ENCODE measurements at regions not wholly inside any gene's neighbourhood (a gene's known extent, or its start where the extent isn't known, plus 50 kb on each side); places are given as distances from the start of the nearest gene placed in this dataset.

DNA sequence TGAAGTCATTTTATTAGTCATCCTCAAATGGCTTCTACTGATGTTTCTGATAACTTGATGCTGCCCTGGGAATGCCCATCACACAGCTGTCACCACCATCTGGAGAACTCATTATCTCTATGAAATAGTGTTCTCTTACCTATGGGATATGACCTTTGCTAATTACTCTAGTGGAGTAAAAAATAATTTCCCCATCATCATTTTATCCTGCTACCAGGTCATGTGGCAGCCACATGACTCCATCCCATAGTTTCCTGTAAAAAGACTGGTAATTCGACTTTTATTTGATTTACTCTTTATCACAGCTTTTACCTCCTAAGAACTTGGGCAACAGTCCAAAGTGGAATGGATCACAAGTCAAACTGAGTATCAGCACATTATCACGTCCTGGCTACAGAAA lies 76.1 kb upstream of the USP25 start:
- DNase-seq, result peak in 1 of 3 donors; percentile 7
- Histone ChIP-seq H3K27ac (ENCODE audit: low read depth in 1 of 2, low read length in 1 of 2) (no peak overlapping the region), H3K36me3 (ENCODE audit: control insufficient read depth in 4 of 4, insufficient read depth in 4 of 4, low read length in 4 of 4) (no peaks in the 10 kb centered on the region), H3K27me3 (ENCODE audit: control insufficient read depth in 3 of 3, insufficient read depth in 3 of 3, low read length in 2 of 3) (no peaks in the 10 kb centered on the region), H3K9ac (ENCODE audit: insufficient read depth in 1 of 2, low read length in 2 of 2) (no peak overlapping the region), H3K9me3 (ENCODE audit: control insufficient read depth in 4 of 4, insufficient read depth in 3 of 4, low read length in 3 of 4) (no peaks in the 10 kb centered on the region), H3K4me3 (no peak overlapping the region), H3K4me1 (ENCODE audit: control insufficient read depth in 5 of 5, insufficient read depth in 5 of 5, low read length in 5 of 5) (no peaks in the 10 kb centered on the region)
- TF ChIP-seq, protein P1, sequence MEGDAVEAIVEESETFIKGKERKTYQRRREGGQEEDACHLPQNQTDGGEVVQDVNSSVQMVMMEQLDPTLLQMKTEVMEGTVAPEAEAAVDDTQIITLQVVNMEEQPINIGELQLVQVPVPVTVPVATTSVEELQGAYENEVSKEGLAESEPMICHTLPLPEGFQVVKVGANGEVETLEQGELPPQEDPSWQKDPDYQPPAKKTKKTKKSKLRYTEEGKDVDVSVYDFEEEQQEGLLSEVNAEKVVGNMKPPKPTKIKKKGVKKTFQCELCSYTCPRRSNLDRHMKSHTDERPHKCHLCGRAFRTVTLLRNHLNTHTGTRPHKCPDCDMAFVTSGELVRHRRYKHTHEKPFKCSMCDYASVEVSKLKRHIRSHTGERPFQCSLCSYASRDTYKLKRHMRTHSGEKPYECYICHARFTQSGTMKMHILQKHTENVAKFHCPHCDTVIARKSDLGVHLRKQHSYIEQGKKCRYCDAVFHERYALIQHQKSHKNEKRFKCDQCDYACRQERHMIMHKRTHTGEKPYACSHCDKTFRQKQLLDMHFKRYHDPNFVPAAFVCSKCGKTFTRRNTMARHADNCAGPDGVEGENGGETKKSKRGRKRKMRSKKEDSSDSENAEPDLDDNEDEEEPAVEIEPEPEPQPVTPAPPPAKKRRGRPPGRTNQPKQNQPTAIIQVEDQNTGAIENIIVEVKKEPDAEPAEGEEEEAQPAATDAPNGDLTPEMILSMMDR (IDR thresholded peaks at IDR 0.05; ENCODE audit: control extremely low read depth, extremely low read depth), result no peak
- no peak for ATAC-seq (ENCODE audit: insufficient read depth, low FRiP score)
- 53 to 71% methylated on average over 2 of the region's 2 CpGs for WGBS, 2 donors

DNA sequence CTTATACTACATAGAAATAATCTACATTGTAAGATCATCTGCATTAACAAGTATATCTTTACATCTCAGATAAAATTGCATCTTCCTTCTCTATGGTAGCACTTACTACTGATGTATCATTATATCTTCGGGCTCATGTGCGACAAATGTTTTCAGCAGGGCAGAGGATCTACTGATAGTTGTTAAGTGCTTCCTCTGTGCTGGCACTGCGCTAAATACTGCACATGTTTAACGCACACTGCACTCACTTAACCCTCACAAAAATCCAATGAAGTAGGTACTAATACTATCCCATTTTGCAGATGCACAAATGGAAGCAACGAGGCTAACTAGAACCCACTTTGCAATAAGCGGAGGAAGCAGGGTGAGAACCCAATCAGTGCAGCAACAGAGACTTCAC lies 75.6 kb upstream of the USP25 start:
- TF ChIP-seq, protein P1 (IDR thresholded peaks at IDR 0.05; ENCODE audit: control extremely low read depth, extremely low read depth), result no peak
- H3K4me3 ChIP-seq, result no peak overlapping the region
- DNase-seq, result no peak
- H3K27me3 ChIP-seq (ENCODE audit: control insufficient read depth in 3 of 3, insufficient read depth in 3 of 3, low read length in 2 of 3), result no peaks in the 10 kb centered on the region
- H3K4me1 ChIP-seq (ENCODE audit: control insufficient read depth in 5 of 5, insufficient read depth in 5 of 5, low read length in 5 of 5), result no peaks in the 10 kb centered on the region
- 97% methylated on average over 6 of the region's 6 CpGs for WGBS, 2 donors
- ATAC-seq (ENCODE audit: insufficient read depth, low FRiP score), result no peak
- H3K9ac ChIP-seq (ENCODE audit: insufficient read depth in 1 of 2, low read length in 2 of 2), result no peak overlapping the region
- H3K36me3 ChIP-seq (ENCODE audit: control insufficient read depth in 4 of 4, insufficient read depth in 4 of 4, low read length in 4 of 4), result no peaks in the 10 kb centered on the region
- no peaks in the 10 kb centered on the region for H3K9me3 ChIP-seq (ENCODE audit: control insufficient read depth in 4 of 4, insufficient read depth in 3 of 4, low read length in 3 of 4)
- no peak overlapping the region for H3K27ac ChIP-seq (ENCODE audit: low read depth in 1 of 2, low read length in 1 of 2)

DNA sequence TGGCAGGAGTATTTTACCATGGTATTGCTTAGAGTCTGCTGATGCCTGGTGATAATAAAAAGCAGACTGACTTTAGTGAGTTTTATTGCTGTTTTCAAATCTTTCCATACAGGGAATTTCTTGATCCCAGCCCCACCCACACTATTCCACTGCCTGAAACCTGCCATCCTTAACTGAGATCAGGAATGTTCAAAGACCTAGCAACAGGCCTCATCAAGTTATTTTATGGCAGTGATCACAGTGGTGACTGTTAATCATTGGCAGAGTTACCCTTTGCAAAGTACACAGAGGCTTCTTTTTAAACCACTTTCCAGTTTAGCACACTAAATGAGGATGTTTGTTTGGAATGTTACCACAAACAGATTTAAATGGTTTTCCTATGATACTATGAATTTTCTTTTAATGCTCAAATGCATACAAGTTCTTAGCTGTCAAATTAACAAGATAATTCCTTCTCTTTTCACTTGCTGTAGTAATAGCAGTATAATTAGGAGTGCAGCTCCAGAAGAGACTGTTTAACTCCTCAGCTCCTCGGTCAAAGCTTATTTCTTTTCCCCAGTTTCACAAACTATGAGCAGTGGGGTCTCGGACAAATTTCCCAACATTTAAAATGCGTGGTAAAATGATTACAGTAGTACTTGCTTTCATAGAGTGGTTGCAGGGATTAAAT lies 69.9 kb upstream of the USP25 start:
- Histone ChIP-seq H3K27me3 (ENCODE audit: control insufficient read depth in 3 of 3, insufficient read depth in 3 of 3, low read length in 2 of 3) (no peaks in the 10 kb centered on the region), H3K9ac (ENCODE audit: insufficient read depth in 1 of 2, low read length in 2 of 2) (no peak overlapping the region), H3K36me3 (ENCODE audit: control insufficient read depth in 4 of 4, insufficient read depth in 4 of 4, low read length in 4 of 4) (no peaks in the 10 kb centered on the region), H3K9me3 (ENCODE audit: control insufficient read depth in 4 of 4, insufficient read depth in 3 of 4, low read length in 3 of 4) (no peaks in the 10 kb centered on the region), H3K4me3 (no peak overlapping the region), H3K27ac (ENCODE audit: low read depth in 1 of 2, low read length in 1 of 2) (no peak overlapping the region), H3K4me1 (ENCODE audit: control insufficient read depth in 5 of 5, insufficient read depth in 5 of 5, low read length in 5 of 5) (peaks cover 0 to 8% (median 0%) of the 10 kb centered on the region in 5 donors)
- ATAC-seq (ENCODE audit: insufficient read depth, low FRiP score) (peak; percentile 47), DNase-seq (peak in 1 of 3 donors; percentile 37)
- TF ChIP-seq, protein P1 (IDR thresholded peaks at IDR 0.05; ENCODE audit: control extremely low read depth, extremely low read depth), result no peak
- WGBS, 2 donors, result 69 to 80% methylated on average over 3 of the region's 3 CpGs

DNA sequence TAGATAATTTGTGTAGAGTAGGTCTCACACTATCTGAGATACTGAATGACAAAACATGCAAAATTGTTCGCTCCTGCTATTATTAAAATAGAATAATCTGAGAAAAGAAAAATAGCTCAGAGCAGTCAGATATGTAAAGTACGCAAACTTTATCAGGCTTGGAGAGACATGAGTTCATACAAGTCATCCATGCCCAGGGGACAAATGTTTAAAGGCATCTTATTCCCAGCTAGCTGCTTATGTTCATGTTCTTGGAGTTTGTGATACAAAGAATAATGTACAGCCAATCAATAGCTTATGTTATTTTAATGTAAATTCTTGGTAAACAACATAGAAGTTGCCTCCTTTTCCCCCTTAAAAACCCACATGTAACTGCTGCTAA lies 69.4 kb upstream of the USP25 start:
- DNase-seq, result no peak
- H3K36me3 ChIP-seq (ENCODE audit: control insufficient read depth in 4 of 4, insufficient read depth in 4 of 4, low read length in 4 of 4), result no peaks in the 10 kb centered on the region
- ATAC-seq (ENCODE audit: insufficient read depth, low FRiP score), result no peak
- H3K9me3 ChIP-seq (ENCODE audit: control insufficient read depth in 4 of 4, insufficient read depth in 3 of 4, low read length in 3 of 4), result no peaks in the 10 kb centered on the region
- TF ChIP-seq, protein P1 (IDR thresholded peaks at IDR 0.05; ENCODE audit: control extremely low read depth, extremely low read depth), result no peak
- no peak overlapping the region for H3K9ac ChIP-seq (ENCODE audit: insufficient read depth in 1 of 2, low read length in 2 of 2)
- peaks cover 0 to 8% (median 0%) of the 10 kb centered on the region in 5 donors for H3K4me1 ChIP-seq (ENCODE audit: control insufficient read depth in 5 of 5, insufficient read depth in 5 of 5, low read length in 5 of 5)
- H3K4me3 ChIP-seq, result no peak overlapping the region
- H3K27me3 ChIP-seq (ENCODE audit: control insufficient read depth in 3 of 3, insufficient read depth in 3 of 3, low read length in 2 of 3), result no peaks in the 10 kb centered on the region
- 84 to 88% methylated on average over 2 of the region's 2 CpGs for WGBS, 2 donors
- H3K27ac ChIP-seq (ENCODE audit: low read depth in 1 of 2, low read length in 1 of 2), result no peak overlapping the region

Data from lung (tissue), 11 donors.